HG02588 (cell line): ENCODE measurements at regions not wholly inside any gene's neighbourhood (a gene's known extent, or its start where the extent isn't known, plus 50 kb on each side); places are given as distances from the start of the nearest gene placed in this dataset.

Experiments
- ATAC-seq: cut with Tn5 transposase; IDR thresholded peaks from one replicate; pipeline ENCODE4 v1.9.1; 2021; ENCODE audit warnings: mild to moderate bottlenecking, moderate library complexity; ENCODE audit not compliant: unreplicated experiment

- no peak for ATAC-seq
Observed at GRCh38 chr22:22150457-22150856, 94.1 kb upstream of the VPREB1 start.

DNA sequence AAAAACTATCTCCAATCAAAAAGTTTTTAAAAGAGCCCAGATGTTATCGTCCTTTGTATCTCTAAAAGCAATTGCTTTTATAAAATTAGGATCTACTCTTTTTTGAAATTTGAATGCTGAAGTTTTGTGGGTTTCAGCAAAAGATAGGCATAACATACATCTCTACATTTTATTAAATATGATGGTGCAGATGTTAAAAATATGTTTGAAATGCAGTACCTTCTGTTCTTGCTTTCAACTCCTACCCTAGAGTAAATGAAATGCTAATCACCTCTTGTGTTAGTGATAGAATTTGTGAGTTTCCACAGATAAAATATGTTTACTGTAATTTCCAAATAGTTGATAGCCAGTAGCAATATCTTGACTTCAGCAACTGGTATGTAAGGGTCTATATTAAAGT, 95.7 kb upstream of the VPREB1 start:
- ATAC-seq: no peak

GRCh38 chr22:22144858-22145257, 99.7 kb upstream of the VPREB1 start:
- ATAC-seq: no peak

- ATAC-seq: no peak
Observed at GRCh38 chr22:22143448-22143847, 101.1 kb upstream of the VPREB1 start.

DNA sequence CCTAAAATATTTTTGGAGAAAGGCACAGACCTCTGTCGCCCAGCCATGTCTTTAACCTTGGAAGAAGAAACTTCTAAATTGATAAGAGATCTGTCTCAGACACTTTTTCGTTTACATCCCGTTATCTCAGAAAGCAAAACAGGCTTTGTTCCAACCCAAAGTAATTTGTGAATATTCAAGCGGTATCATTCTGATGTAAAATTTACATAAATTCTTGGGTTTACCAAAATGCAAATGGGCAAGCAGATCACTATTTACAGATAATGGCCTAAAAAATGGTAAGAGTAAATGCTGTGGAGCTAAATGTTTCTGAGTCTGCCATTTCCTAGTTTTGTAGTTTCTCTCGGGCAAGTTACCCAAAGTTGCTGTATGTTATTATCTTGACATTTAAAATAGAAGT, 101.9 kb upstream of the VPREB1 start:
- ATAC-seq: no peak

- no peak for ATAC-seq
Observed at GRCh38 chr22:22141771-22142591, 102.6 kb upstream of the VPREB1 start.

- no peak for ATAC-seq
Observed at GRCh38 chr22:22141031-22141430, 103.6 kb upstream of the VPREB1 start.

DNA sequence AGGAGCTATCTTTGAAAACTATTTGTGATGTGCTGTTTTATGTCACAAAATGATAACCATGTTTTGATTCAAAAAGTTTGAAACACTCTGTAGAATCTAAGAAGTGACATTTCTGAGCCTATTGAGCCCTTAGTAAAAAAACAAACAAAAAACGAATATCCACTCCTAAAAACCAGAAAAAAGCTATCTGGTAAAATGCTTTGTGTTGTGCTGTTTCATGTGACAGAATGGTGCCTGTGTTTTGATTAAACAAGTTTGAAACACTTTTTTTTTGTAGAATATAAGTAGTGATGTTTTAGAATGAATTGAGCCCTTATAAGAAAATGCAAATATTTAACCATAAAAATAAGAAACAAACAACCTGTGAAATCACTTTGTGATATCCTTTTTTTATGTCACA, 105.2 kb upstream of the VPREB1 start:
- no peak for ATAC-seq

DNA sequence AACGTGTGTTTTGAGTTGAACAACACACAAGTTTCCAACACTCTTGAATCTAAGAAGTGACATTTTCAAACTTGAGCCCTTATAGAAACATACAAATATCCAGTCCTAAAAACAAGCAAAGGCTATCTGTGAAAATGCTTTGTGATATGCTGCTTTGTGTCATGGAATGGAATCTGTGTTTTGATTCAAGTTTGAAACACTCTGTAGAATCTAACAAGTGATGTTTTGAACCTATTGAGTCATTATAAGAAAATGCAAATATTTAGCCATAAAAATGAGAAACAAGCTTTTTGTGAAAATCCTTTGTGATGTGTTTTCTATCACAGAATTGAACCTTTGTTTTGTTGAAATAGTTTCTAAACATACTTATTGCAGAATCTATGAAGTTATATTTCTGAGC, 105.7 kb upstream of the VPREB1 start:
- ATAC-seq: no peak

GRCh38 chr22:22137891-22138290, 106.7 kb upstream of the VPREB1 start:
- ATAC-seq: no peak

- no peak for ATAC-seq
Observed at GRCh38 chr22:22133910-22134309, 110.7 kb upstream of the VPREB1 start.

GRCh38 chr22:22130953-22131608, 113.5 kb upstream of the VPREB1 start:
- ATAC-seq: no peak

GRCh38 chr22:22129387-22129786, 115.2 kb upstream of the VPREB1 start:
- ATAC-seq: no peak

- no peak for ATAC-seq
Observed at GRCh38 chr22:22128440-22128839, 116.1 kb upstream of the VPREB1 start.

- ATAC-seq: no peak
Observed at GRCh38 chr22:22127100-22127499, 117.5 kb upstream of the VPREB1 start.

DNA sequence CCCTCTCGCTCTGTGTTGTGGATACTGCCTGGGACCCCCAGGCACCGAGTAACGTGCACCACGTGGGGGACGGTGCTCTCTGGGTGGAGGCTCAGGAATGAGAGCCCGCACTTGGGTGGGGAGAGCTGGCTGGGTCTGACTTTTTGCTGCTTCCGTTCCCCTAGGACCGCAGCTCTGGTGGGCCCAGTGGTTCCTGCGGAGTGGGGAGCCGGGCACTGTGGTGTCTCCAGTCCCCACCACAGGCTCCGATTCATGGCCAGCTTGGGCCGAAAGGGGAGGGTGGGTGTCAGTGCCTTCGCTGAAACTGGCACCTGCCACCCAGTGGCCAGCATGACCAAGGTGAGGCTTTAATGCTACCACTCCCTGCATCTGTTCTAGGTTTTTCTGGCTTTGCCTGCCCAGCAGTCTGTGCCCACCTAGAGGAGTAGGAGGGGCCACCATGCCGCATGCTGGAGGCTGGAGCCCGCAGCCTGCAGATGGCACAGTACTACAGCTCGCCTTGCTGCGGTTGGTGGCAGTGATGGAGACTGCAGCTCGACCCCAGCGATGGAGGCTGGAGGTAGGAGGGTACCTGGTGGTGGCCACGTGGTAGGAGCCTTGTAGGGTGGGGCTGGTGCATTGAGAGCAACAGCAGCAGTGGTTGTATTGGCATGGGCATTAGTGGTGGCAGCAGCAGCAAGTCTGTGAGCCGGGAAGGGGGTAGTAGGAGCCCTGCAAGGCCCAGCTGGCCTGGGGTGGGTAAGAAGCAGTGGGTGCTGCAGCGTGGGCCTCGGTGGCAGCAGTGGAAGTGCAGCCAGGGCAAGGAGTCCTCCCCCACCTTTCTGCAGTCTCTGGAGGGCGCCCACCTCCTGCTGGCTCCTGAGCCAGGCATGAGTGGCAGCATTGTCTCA, 118.8 kb upstream of the VPREB1 start:
- no peak for ATAC-seq

DNA sequence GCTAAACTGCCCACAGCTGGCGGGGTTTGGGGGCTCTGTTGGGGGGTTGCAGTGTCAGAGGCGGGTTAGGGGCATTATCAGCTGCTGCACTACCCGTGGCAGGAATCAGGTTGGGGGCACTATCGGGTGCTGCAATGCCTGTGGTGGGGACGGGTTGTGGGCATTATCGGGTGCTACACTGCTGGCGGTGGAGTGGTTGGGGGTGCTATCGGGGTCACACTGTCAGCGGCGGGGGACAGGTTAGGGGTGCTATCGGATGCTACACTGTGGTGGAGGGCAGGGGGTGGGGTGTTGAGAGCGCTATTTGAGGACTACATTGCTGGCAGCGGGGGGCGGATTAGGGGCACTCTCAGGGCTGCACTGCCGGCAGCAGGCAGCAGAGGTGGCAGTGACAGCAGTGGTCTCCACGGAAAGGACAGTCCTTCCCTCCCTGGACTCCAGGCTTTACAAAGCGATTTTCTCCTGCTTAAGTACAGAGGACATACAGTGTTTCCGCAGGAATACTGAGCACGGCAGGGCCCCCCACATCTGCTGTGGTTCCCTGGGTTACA, 119.5 kb upstream of the VPREB1 start:
- no peak for ATAC-seq

- ATAC-seq: no peak
Observed at GRCh38 chr22:22124374-22124773, 120.2 kb upstream of the VPREB1 start.

- ATAC-seq: no peak
Observed at GRCh38 chr22:22123960-22124278, 120.7 kb upstream of the VPREB1 start.

- no peak for ATAC-seq
Observed at GRCh38 chr22:22123118-22123959, 121.2 kb upstream of the VPREB1 start.
